ENCODE measurements at regions not wholly inside any gene's neighbourhood (a gene's known extent, or its start where the extent isn't known, plus 50 kb on each side); places are given as distances from the start of the nearest gene placed in this dataset.

- no peak for DNase-seq (ENCODE audit: low spot score)
Observed at GRCh38 chr2:4844881-4845280, 847.3 kb upstream of the SOX11 start.

- DNase-seq (ENCODE audit: low spot score) = no peak
Observed at GRCh38 chr2:4862031-4862430, 830.2 kb upstream of the SOX11 start.

- DNase-seq (ENCODE audit: low spot score) = no peak
Observed at GRCh38 chr2:4866198-4866597, 826.0 kb upstream of the SOX11 start.

GRCh38 chr2:4868466-4868865 lies 823.7 kb upstream of the SOX11 start:
- DNase-seq (ENCODE audit: low spot score) = no peak

- DNase-seq (ENCODE audit: low spot score) = no peak
Observed at GRCh38 chr2:4869154-4869553, 823.0 kb upstream of the SOX11 start.

GRCh38 chr2:4873364-4873763 lies 818.8 kb upstream of the SOX11 start:
- DNase-seq (ENCODE audit: low spot score) = no peak

GRCh38 chr2:4873876-4874593 lies 818.1 kb upstream of the SOX11 start:
- DNase-seq (ENCODE audit: low spot score) = no peak

GRCh38 chr2:4882421-4882820 lies 809.8 kb upstream of the SOX11 start:
- no peak for DNase-seq (ENCODE audit: low spot score)

GRCh38 chr2:4882941-4883340 lies 809.2 kb upstream of the SOX11 start:
- DNase-seq (ENCODE audit: low spot score) = no peak

GRCh38 chr2:4883375-4883774 lies 808.8 kb upstream of the SOX11 start:
- DNase-seq (ENCODE audit: low spot score) = no peak

GRCh38 chr2:4884117-4884571 lies 808.0 kb upstream of the SOX11 start:
- DNase-seq (ENCODE audit: low spot score) = no peak

GRCh38 chr2:4891394-4891793 lies 800.8 kb upstream of the SOX11 start:
- no peak for DNase-seq (ENCODE audit: low spot score)

GRCh38 chr2:4895371-4895770 lies 796.8 kb upstream of the SOX11 start:
- no peak for DNase-seq (ENCODE audit: low spot score)

- no peak for DNase-seq (ENCODE audit: low spot score)
Observed at GRCh38 chr2:4898706-4899105, 793.5 kb upstream of the SOX11 start.

GRCh38 chr2:4900242-4900641 lies 791.9 kb upstream of the SOX11 start:
- DNase-seq (ENCODE audit: low spot score) = no peak

GRCh38 chr2:4900861-4901770 lies 791.1 kb upstream of the SOX11 start:
- no peak for DNase-seq (ENCODE audit: low spot score)

GRCh38 chr2:4903656-4904348 lies 788.4 kb upstream of the SOX11 start:
- no peak for DNase-seq (ENCODE audit: low spot score)

GRCh38 chr2:4908461-4908860 lies 783.7 kb upstream of the SOX11 start:
- no peak for DNase-seq (ENCODE audit: low spot score)

- no peak for DNase-seq (ENCODE audit: low spot score)
Observed at GRCh38 chr2:4909346-4910009, 782.7 kb upstream of the SOX11 start.

- DNase-seq (ENCODE audit: low spot score) = no peak
Observed at GRCh38 chr2:4914036-4914435, 778.1 kb upstream of the SOX11 start.

GRCh38 chr2:4914551-4914950 lies 777.6 kb upstream of the SOX11 start:
- no peak for DNase-seq (ENCODE audit: low spot score)

- DNase-seq (ENCODE audit: low spot score) = no peak
Observed at GRCh38 chr2:4915357-4915756, 776.8 kb upstream of the SOX11 start.
